ENCODE measurements at regions not wholly inside any gene's neighbourhood (a gene's known extent, or its start where the extent isn't known, plus 50 kb on each side); places are given as distances from the start of the nearest gene placed in this dataset.

DNA sequence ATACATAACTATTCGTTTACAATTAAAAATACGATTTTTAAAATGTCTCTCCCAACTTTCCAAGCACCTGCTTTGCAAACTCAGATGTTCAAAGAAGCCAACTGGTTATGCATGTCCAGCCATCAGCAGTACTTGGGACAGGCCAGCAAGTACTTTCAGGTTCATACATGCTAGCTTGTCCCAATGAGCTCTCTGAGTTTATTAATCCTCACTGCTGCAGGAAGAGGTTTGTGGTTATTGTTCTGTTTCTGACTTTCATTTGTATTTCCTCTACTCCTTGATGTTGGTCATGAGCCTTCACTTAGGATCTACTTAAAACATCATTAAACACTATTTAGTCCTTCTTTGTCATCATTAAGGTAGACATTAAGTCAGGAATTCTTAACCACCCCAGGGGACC is 374.1 kb downstream of the LRATD1 start:
- TF ChIP-seq POLR2AphosphoS5 (IDR thresholded peaks at IDR 0.05; ENCODE audit: low read depth, low read length) (no peak), TAF1 (IDR thresholded peaks at IDR 0.05; ENCODE audit: borderline replicate concordance, insufficient read depth, low read length) (no peak)
- TF ChIP-seq, protein P1, sequence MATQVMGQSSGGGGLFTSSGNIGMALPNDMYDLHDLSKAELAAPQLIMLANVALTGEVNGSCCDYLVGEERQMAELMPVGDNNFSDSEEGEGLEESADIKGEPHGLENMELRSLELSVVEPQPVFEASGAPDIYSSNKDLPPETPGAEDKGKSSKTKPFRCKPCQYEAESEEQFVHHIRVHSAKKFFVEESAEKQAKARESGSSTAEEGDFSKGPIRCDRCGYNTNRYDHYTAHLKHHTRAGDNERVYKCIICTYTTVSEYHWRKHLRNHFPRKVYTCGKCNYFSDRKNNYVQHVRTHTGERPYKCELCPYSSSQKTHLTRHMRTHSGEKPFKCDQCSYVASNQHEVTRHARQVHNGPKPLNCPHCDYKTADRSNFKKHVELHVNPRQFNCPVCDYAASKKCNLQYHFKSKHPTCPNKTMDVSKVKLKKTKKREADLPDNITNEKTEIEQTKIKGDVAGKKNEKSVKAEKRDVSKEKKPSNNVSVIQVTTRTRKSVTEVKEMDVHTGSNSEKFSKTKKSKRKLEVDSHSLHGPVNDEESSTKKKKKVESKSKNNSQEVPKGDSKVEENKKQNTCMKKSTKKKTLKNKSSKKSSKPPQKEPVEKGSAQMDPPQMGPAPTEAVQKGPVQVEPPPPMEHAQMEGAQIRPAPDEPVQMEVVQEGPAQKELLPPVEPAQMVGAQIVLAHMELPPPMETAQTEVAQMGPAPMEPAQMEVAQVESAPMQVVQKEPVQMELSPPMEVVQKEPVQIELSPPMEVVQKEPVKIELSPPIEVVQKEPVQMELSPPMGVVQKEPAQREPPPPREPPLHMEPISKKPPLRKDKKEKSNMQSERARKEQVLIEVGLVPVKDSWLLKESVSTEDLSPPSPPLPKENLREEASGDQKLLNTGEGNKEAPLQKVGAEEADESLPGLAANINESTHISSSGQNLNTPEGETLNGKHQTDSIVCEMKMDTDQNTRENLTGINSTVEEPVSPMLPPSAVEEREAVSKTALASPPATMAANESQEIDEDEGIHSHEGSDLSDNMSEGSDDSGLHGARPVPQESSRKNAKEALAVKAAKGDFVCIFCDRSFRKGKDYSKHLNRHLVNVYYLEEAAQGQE (IDR thresholded peaks at IDR 0.05; ENCODE audit: insufficient read depth in 1 of 2, low read depth in 2 of 2, low read length in 2 of 2): no peak

Data from PFSK-1 (cell line).